ENCODE measurements at regions not wholly inside any gene's neighbourhood (a gene's known extent, or its start where the extent isn't known, plus 50 kb on each side); places are given as distances from the start of the nearest gene placed in this dataset.

- Histone ChIP-seq H3K4me2 (ENCODE audit: control insufficient read depth, extremely low read depth, insufficient read depth, low read depth, low read length) (no peak overlapping the region), H3K9me3 (ENCODE audit: control insufficient read depth, low read depth, low read length) (no peaks in the 10 kb centered on the region), H3K9ac (ENCODE audit: control insufficient read depth, extremely low read depth, insufficient read depth, low read length) (no peak overlapping the region), H3K4me3 (ENCODE audit: control insufficient read depth in 2 of 3, extremely low read depth in 1 of 3, insufficient read depth in 2 of 3, low read depth in 1 of 3, low read length in 3 of 3) (no peak overlapping the region), H3K79me2 (ENCODE audit: control insufficient read depth, insufficient read depth, low read length) (no peaks in the 10 kb centered on the region), H4K20me1 (ENCODE audit: control insufficient read depth, extremely low read depth, insufficient read depth, low read length) (no peaks in the 10 kb centered on the region), H3K36me3 (ENCODE audit: control insufficient read depth in 2 of 2, extremely low read depth in 1 of 2, insufficient read depth in 2 of 2, low read length in 2 of 2) (no peaks in the 10 kb centered on the region), H3K4me1 (ENCODE audit: control insufficient read depth, extremely low read depth, insufficient read depth, low read length) (no peaks in the 10 kb centered on the region), H3K27ac (ENCODE audit: control insufficient read depth, insufficient read depth, low read length) (no peak overlapping the region), H3K9me1 (ENCODE audit: control insufficient read depth, extremely low read depth, insufficient read depth, low read length) (no peaks in the 10 kb centered on the region), H2AFZ (ENCODE audit: control insufficient read depth, low read length) (no peak overlapping the region), H3K27me3 (ENCODE audit: control insufficient read depth, extremely low read depth, insufficient read depth, low read length) (no peaks in the 10 kb centered on the region)
- DNase-seq (ENCODE audit: low read depth, low spot score) (no peak), FAIRE-seq (no peak)
- no peak for TF ChIP-seq CTCF (optimal IDR thresholded peaks at IDR 0.05 in 1 of 3, IDR thresholded peaks at IDR 0.05 in 1 of 3, conservative IDR thresholded peaks at IDR 0.05 in 1 of 3; ENCODE audit: extremely low read depth in 1 of 3, insufficient read depth in 2 of 3, low read length in 3 of 3)
- TF ChIP-seq EZH2 (IDR thresholded peaks at IDR 0.05; ENCODE audit: low read length): no peak
- dilution Hi-C loops (cut with MboI; ENCODE audit: extremely low pct_ligation_motif_present, low sequenced_read_pairs): no loop called here
These were observed 131.0 kb downstream of the TEX29 start for GRCh38 chr13:111451402-111451801.

- no peaks in the 10 kb centered on the region for H3K27me3 ChIP-seq (ENCODE audit: control insufficient read depth, extremely low read depth, insufficient read depth, low read length)
- H3K4me3 ChIP-seq (ENCODE audit: control insufficient read depth in 2 of 3, extremely low read depth in 1 of 3, insufficient read depth in 2 of 3, low read depth in 1 of 3, low read length in 3 of 3): no peak overlapping the region
- H2AFZ ChIP-seq (ENCODE audit: control insufficient read depth, low read length): no peak overlapping the region
- H3K4me1 ChIP-seq (ENCODE audit: control insufficient read depth, extremely low read depth, insufficient read depth, low read length): no peaks in the 10 kb centered on the region
- no peak overlapping the region for H3K4me2 ChIP-seq (ENCODE audit: control insufficient read depth, extremely low read depth, insufficient read depth, low read depth, low read length)
- no peaks in the 10 kb centered on the region for H4K20me1 ChIP-seq (ENCODE audit: control insufficient read depth, extremely low read depth, insufficient read depth, low read length)
- no peaks in the 10 kb centered on the region for H3K36me3 ChIP-seq (ENCODE audit: control insufficient read depth in 2 of 2, extremely low read depth in 1 of 2, insufficient read depth in 2 of 2, low read length in 2 of 2)
- no peak overlapping the region for H3K9ac ChIP-seq (ENCODE audit: control insufficient read depth, extremely low read depth, insufficient read depth, low read length)
- no peak for TF ChIP-seq CTCF (optimal IDR thresholded peaks at IDR 0.05 in 1 of 3, IDR thresholded peaks at IDR 0.05 in 1 of 3, conservative IDR thresholded peaks at IDR 0.05 in 1 of 3; ENCODE audit: extremely low read depth in 1 of 3, insufficient read depth in 2 of 3, low read length in 3 of 3)
- TF ChIP-seq EZH2 (IDR thresholded peaks at IDR 0.05; ENCODE audit: low read length): no peak
- H3K9me3 ChIP-seq (ENCODE audit: control insufficient read depth, low read depth, low read length): no peaks in the 10 kb centered on the region
- H3K27ac ChIP-seq (ENCODE audit: control insufficient read depth, insufficient read depth, low read length): no peak overlapping the region
- no peaks in the 10 kb centered on the region for H3K9me1 ChIP-seq (ENCODE audit: control insufficient read depth, extremely low read depth, insufficient read depth, low read length)
- dilution Hi-C loops (cut with MboI; ENCODE audit: extremely low pct_ligation_motif_present, low sequenced_read_pairs): no loop called here
- no peak for DNase-seq (ENCODE audit: low read depth, low spot score)
- H3K79me2 ChIP-seq (ENCODE audit: control insufficient read depth, insufficient read depth, low read length): no peaks in the 10 kb centered on the region
- no peak for FAIRE-seq
These were observed 136.2 kb downstream of the TEX29 start for GRCh38 chr13:111456452-111457230.

All from keratinocyte (primary cell).